CD4-positive, alpha-beta T cell treated with Interferon alpha-2 for 1 hour (primary cell): ENCODE measurements at regions not wholly inside any gene's neighbourhood (a gene's known extent, or its start where the extent isn't known, plus 50 kb on each side); places are given as distances from the start of the nearest gene placed in this dataset.
A peak's percentile ranks its signal among the peaks of the same experiment; 100 is the strongest.

ENCODE experiments used
- DNase-seq, 2 donors: peaks; one replicate each; pipeline ENCODE4 v3.0.0-alpha.2; 2020 to 2022

GRCh38 chr2:177314722-177315264 lies 50.3 kb upstream of the NFE2L2 start:
- no peak for DNase-seq

GRCh38 chr2:177315364-177315763 lies 50.8 kb upstream of the NFE2L2 start:
- no peak for DNase-seq

- DNase-seq, result no peak
Observed at GRCh38 chr2:177316756-177317155, 52.2 kb upstream of the NFE2L2 start.

GRCh38 chr2:177317443-177317842 lies 52.9 kb upstream of the NFE2L2 start:
- no peak for DNase-seq

GRCh38 chr2:177317857-177318256 lies 53.3 kb upstream of the NFE2L2 start:
- no peak for DNase-seq

GRCh38 chr2:177318613-177319012 lies 54.1 kb upstream of the NFE2L2 start:
- no peak for DNase-seq

GRCh38 chr2:177320596-177320995 lies 56.1 kb upstream of the NFE2L2 start:
- DNase-seq, result no peak

- no peak for DNase-seq
Observed at GRCh38 chr2:177322801-177323261, 58.3 kb upstream of the NFE2L2 start.

- no peak for DNase-seq
Observed at GRCh38 chr2:177324797-177325196, 60.3 kb upstream of the NFE2L2 start.

GRCh38 chr2:177325554-177325953 lies 61.0 kb upstream of the NFE2L2 start:
- DNase-seq, result no peak

- DNase-seq, result no peak
Observed at GRCh38 chr2:177326005-177326404, 61.5 kb upstream of the NFE2L2 start.

GRCh38 chr2:177326591-177326990 lies 62.1 kb upstream of the NFE2L2 start:
- DNase-seq, result no peak

GRCh38 chr2:177327009-177327408 lies 62.5 kb upstream of the NFE2L2 start:
- DNase-seq, result no peak

GRCh38 chr2:177328056-177328455 lies 63.5 kb upstream of the NFE2L2 start:
- no peak for DNase-seq

GRCh38 chr2:177329064-177329463 lies 63.5 kb upstream of the AGPS start:
- no peak for DNase-seq

GRCh38 chr2:177331466-177331997 lies 61.0 kb upstream of the AGPS start:
- DNase-seq, result no peak

- DNase-seq, result peak; percentile 58 to 74
Observed at GRCh38 chr2:177332026-177332991, 60.3 kb upstream of the AGPS start.

- no peak for DNase-seq
Observed at GRCh38 chr2:177332992-177333388, 59.6 kb upstream of the AGPS start.

GRCh38 chr2:177334940-177335543 lies 57.5 kb upstream of the AGPS start:
- peak; percentile 26 to 62 for DNase-seq

GRCh38 chr2:177335917-177336450 lies 56.6 kb upstream of the AGPS start:
- no peak for DNase-seq

- no peak for DNase-seq
Observed at GRCh38 chr2:177338177-177338721, 54.3 kb upstream of the AGPS start.

- DNase-seq, result no peak
Observed at GRCh38 chr2:177340158-177340557, 52.4 kb upstream of the AGPS start.

GRCh38 chr2:177342736-177343135 lies 49.8 kb upstream of the AGPS start:
- no peak for DNase-seq
